H9 (cell line): ENCODE measurements at regions not wholly inside any gene's neighbourhood (a gene's known extent, or its start where the extent isn't known, plus 50 kb on each side); places are given as distances from the start of the nearest gene placed in this dataset.

ENCODE experiments used
- DNase-seq: peaks from one replicate; pipeline ENCODE4 v3.0.0-alpha.2; 2017
- H2AFZ ChIP-seq: one replicate; pipeline ENCODE4 v1.6.1; 2013; ENCODE audit warnings: mild to moderate bottlenecking, low read length, control low read depth, moderate library complexity
- H2AK5ac ChIP-seq: 2 replicates; pipeline ENCODE4 v1.6.1; 2013; ENCODE audit warnings: low read length, control low read depth, mixed read lengths; ENCODE audit not compliant: insufficient read length
- H2BK120ac ChIP-seq: one replicate; pipeline ENCODE4 v1.6.1; 2013; ENCODE audit warnings: low read depth, mild to moderate bottlenecking, low read length, control low read depth, inconsistent platforms; ENCODE audit not compliant: poor library complexity, severe bottlenecking
- H2BK12ac ChIP-seq: 2 replicates; pipeline ENCODE4 v1.6.1; 2013; ENCODE audit warnings: low read length, control low read depth, mixed read lengths, low read depth; ENCODE audit not compliant: insufficient read length
- H2BK15ac ChIP-seq: 2 replicates; pipeline ENCODE4 v1.6.1; 2013; ENCODE audit warnings: low read depth, low read length, control low read depth
- H2BK20ac ChIP-seq: one replicate; pipeline ENCODE4 v1.6.1; 2013; ENCODE audit warnings: low read depth, mild to moderate bottlenecking, low read length, control low read depth, inconsistent platforms; ENCODE audit not compliant: poor library complexity, severe bottlenecking
- H2BK5ac ChIP-seq: 2 replicates; pipeline ENCODE4 v1.6.1; 2013; ENCODE audit warnings: low read length, control low read depth, mixed read lengths; ENCODE audit not compliant: insufficient read length
- H3K14ac ChIP-seq: 2 replicates; pipeline ENCODE4 v1.6.1; 2013; ENCODE audit warnings: low read length, control low read depth; ENCODE audit not compliant: insufficient read depth
- H3K18ac ChIP-seq: 2 replicates; pipeline ENCODE4 v1.6.1; 2013; ENCODE audit warnings: low read depth, mild to moderate bottlenecking, mixed read lengths, low read length, control low read depth; ENCODE audit not compliant: insufficient read length
- H3K23ac ChIP-seq: 2 replicates; pipeline ENCODE4 v1.6.1; 2013; ENCODE audit warnings: low read length, control low read depth, mixed read lengths, low read depth; ENCODE audit not compliant: insufficient read length
- H3K23me2 ChIP-seq: 2 replicates; pipeline ENCODE4 v1.6.1; 2013; ENCODE audit warnings: low read depth, mild to moderate bottlenecking, mixed read lengths, low read length, control low read depth; ENCODE audit not compliant: insufficient read length, poor library complexity, severe bottlenecking
- H3K27ac ChIP-seq: 2 replicates; pipeline ENCODE4 v1.5.1; 2013; ENCODE audit warnings: low read length, control low read depth, mixed read lengths, low read depth; ENCODE audit not compliant: insufficient read length
- H3K27me3 ChIP-seq: 2 replicates; pipeline ENCODE4 v1.6.1; 2013; ENCODE audit warnings: low read length, control low read depth, inconsistent platforms; ENCODE audit not compliant: insufficient read depth
- H3K4ac ChIP-seq: 2 replicates; pipeline ENCODE4 v1.6.1; 2013; ENCODE audit warnings: low read depth, mild to moderate bottlenecking, control low read depth, inconsistent platforms, low read length, moderate library complexity
- H3K4me1 ChIP-seq: 2 replicates; pipeline ENCODE4 v1.6.1; 2013; ENCODE audit warnings: low read length, control low read depth, inconsistent platforms; ENCODE audit not compliant: insufficient read depth
- H3K4me2 ChIP-seq: 2 replicates; pipeline ENCODE4 v1.6.1; 2013; ENCODE audit warnings: low read length, control low read depth, mixed read lengths; ENCODE audit not compliant: insufficient read length, insufficient read depth
- H3K56ac ChIP-seq: 2 replicates; pipeline ENCODE4 v1.6.1; 2013; ENCODE audit warnings: low read depth, mild to moderate bottlenecking, mixed read lengths, low read length, control low read depth; ENCODE audit not compliant: insufficient read length
- H3K79me1 ChIP-seq: 2 replicates; pipeline ENCODE4 v1.6.1; 2013; ENCODE audit warnings: low read depth, mild to moderate bottlenecking, moderate library complexity, low read length, control low read depth, inconsistent platforms; ENCODE audit not compliant: insufficient read depth, poor library complexity, severe bottlenecking
- H3K79me2 ChIP-seq: 2 replicates; pipeline ENCODE4 v1.6.1; 2013; ENCODE audit warnings: low read length, control low read depth, inconsistent platforms; ENCODE audit not compliant: insufficient read depth
- H3K9ac ChIP-seq: 2 replicates; pipeline ENCODE4 v1.6.1; 2013; ENCODE audit warnings: low read length, control low read depth, mixed read lengths; ENCODE audit not compliant: insufficient read length; ENCODE audit errors: extremely low read depth
- H3K9me3 ChIP-seq: one replicate; pipeline ENCODE4 v1.6.1; 2013; ENCODE audit warnings: low read depth, low read length, inconsistent platforms; ENCODE audit not compliant: control insufficient read depth
- H3T11ph ChIP-seq: one replicate; pipeline ENCODE4 v1.6.1; 2013; ENCODE audit warnings: mild to moderate bottlenecking, low read length, control low read depth, inconsistent platforms
- H4K20me1 ChIP-seq: one replicate; pipeline ENCODE4 v1.6.1; 2013; ENCODE audit not compliant: control insufficient read depth, insufficient read length, insufficient read depth
- H4K5ac ChIP-seq: 2 replicates; pipeline ENCODE4 v1.6.1; 2013; ENCODE audit warnings: low read depth, mild to moderate bottlenecking, mixed read lengths, low read length, control low read depth; ENCODE audit not compliant: insufficient read length
- H4K8ac ChIP-seq: replicated peaks from 2 replicates; pipeline ENCODE4 v1.6.1; 2013; ENCODE audit warnings: low read length, control low read depth, mixed read lengths, low read depth; ENCODE audit not compliant: insufficient read length
- H4K91ac ChIP-seq: 2 replicates; pipeline ENCODE4 v1.6.1; 2013; ENCODE audit warnings: low read depth, mild to moderate bottlenecking, moderate library complexity, mixed read lengths, low read length, control low read depth; ENCODE audit not compliant: insufficient read length
- H3K27ac Mint-ChIP-seq, 3 experiments: 2 replicates in 2 of 3; 3 replicates in 1 of 3; pipeline ENCODE4 v1.8.0; 2020 to 2021; ENCODE audit warnings: mixed read lengths in 3 of 3, mild to moderate bottlenecking in 1 of 3, moderate library complexity in 1 of 3
- H3K27me3 Mint-ChIP-seq: 2 replicates; pipeline ENCODE4 v1.8.0; 2021; ENCODE audit warnings: low read depth, mild to moderate bottlenecking, moderate library complexity, mixed read lengths
- H3K36me3 Mint-ChIP-seq, 3 experiments: 2 replicates in 2 of 3; 3 replicates in 1 of 3; pipeline ENCODE4 v1.8.0; 2020 to 2021; ENCODE audit warnings: low read depth in 3 of 3, mixed read lengths in 3 of 3; ENCODE audit not compliant: insufficient read depth in 1 of 3
- H3K4me1 Mint-ChIP-seq, 2 experiments: 2 replicates each; pipeline ENCODE4 v1.8.0; 2020; ENCODE audit warnings: mixed read lengths in 2 of 2
- H3K4me3 Mint-ChIP-seq, 2 experiments: 2 replicates in 1 of 2; 3 replicates in 1 of 2; pipeline ENCODE4 v1.8.0; 2020 to 2021; ENCODE audit warnings: mild to moderate bottlenecking in 2 of 2, mixed read lengths in 2 of 2, moderate library complexity in 1 of 2
- H3K9me3 Mint-ChIP-seq, 2 experiments: 2 replicates in 1 of 2; 3 replicates in 1 of 2; pipeline ENCODE4 v1.8.0; 2020; ENCODE audit warnings: mild to moderate bottlenecking in 2 of 2, mixed read lengths in 2 of 2, moderate library complexity in 1 of 2
- CTCF ChIP-seq: fragments of 200-600 bp; sonication (generic); conservative IDR thresholded peaks from 3 replicates; pipeline ENCODE4 v1.8.0; 2021; ENCODE audit warnings: antibody characterized with exemption, mild to moderate bottlenecking
- WGBS: extraction: QIAGEN DNeasy Blood & Tissue Kit; methylation state at CpG from one replicate; pipeline ENCODE4 v1.1.7; 2013; ENCODE audit warnings: missing lambda C conversion rate, low lambda C conversion rate, mixed read lengths; ENCODE audit not compliant: insufficient read length; ENCODE audit errors: extremely low coverage; 5-methylcytosine and 5-hydroxymethylcytosine counted together

DNA sequence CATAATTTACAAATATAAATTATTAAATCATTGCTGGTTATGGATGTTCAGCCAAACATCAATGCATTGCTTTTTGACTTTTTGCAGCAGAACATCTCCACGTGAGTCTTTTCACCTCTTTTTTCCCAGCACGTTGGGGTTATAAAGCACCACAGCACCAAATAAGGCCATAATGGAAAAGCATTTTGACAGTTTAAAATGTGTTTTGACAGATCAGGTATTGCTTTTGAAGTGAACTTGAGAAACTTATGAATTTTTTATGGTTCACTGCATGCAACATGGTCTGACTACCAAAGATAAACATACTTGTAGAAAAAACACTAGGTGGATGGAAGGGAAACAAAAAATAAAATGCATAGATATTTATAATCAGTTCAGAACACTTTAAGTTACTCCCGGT is 622.4 kb downstream of the HTR1B start:
- H2BK20ac ChIP-seq = no peak overlapping the region
- WGBS = no CpG with 5 or more reads among the region's 3 CpGs
- H3K36me3 Mint-ChIP-seq = peaks cover 2 to 6% (median 4%) of the 10 kb centered on the region in 3 experiments; a peak in 3 of 7 replicates
- H3K9me3 Mint-ChIP-seq = peaks cover 7 to 11% of the 10 kb centered on the region in 2 experiments
- H4K91ac ChIP-seq = no peak overlapping the region
- H3K79me2 ChIP-seq = no peaks in the 10 kb centered on the region; the same call in 1 of the 2 replicates
- no peak overlapping the region for H3K9ac ChIP-seq
- DNase-seq = no peak
- H2BK5ac ChIP-seq = no peak overlapping the region
- no peak overlapping the region for H3K23ac ChIP-seq
- no peak overlapping the region for H2BK12ac ChIP-seq
- no peak overlapping the region for H4K8ac ChIP-seq
- H2AK5ac ChIP-seq = no peak overlapping the region
- H4K5ac ChIP-seq = no peak overlapping the region
- H3T11ph ChIP-seq = no peak overlapping the region
- peaks cover 14 to 21% of the 10 kb centered on the region in 2 experiments for H3K4me1 Mint-ChIP-seq
- H3K4me3 Mint-ChIP-seq = no peak overlapping the region
- H3K9me3 ChIP-seq = no peaks in the 10 kb centered on the region
- H3K27me3 Mint-ChIP-seq = peaks cover 22% of the 10 kb centered on the region
- no peak overlapping the region for H3K27ac ChIP-seq
- H3K4me1 ChIP-seq = no peaks in the 10 kb centered on the region; the same call in 1 of the 2 replicates
- H3K56ac ChIP-seq = no peak overlapping the region
- H2AFZ ChIP-seq = no peak overlapping the region
- no peak overlapping the region for H3K18ac ChIP-seq
- no peak overlapping the region for H3K14ac ChIP-seq
- no peak overlapping the region for H2BK15ac ChIP-seq
- H3K23me2 ChIP-seq = no peaks in the 10 kb centered on the region
- H4K20me1 ChIP-seq = no peaks in the 10 kb centered on the region
- no peaks in the 10 kb centered on the region for H3K27me3 ChIP-seq
- no peak overlapping the region for H3K27ac Mint-ChIP-seq
- TF ChIP-seq CTCF = no peak
- no peak overlapping the region for H3K4ac ChIP-seq
- H3K79me1 ChIP-seq = no peaks in the 10 kb centered on the region
- H3K4me2 ChIP-seq = no peak overlapping the region
- no peak overlapping the region for H2BK120ac ChIP-seq
